Left ventricle myocardium inferior (tissue), 1 donor: ENCODE measurements at regions not wholly inside any gene's neighbourhood (a gene's known extent, or its start where the extent isn't known, plus 50 kb on each side); places are given as distances from the start of the nearest gene placed in this dataset.

ENCODE experiments used
- DNase-seq: peaks from one replicate; pipeline ENCODE4 v3.0.0-alpha.2; 2020
- H3K27ac ChIP-seq: fragments of 200-600 bp; replicated peaks from 2 replicates; pipeline ENCODE4 v1.8.0; 2021
- H3K27me3 ChIP-seq: fragments of 200-600 bp; 2 replicates; pipeline ENCODE4 v1.8.0; 2021; ENCODE audit warnings: low read depth
- H3K36me3 ChIP-seq: fragments of 200-600 bp; 2 replicates; pipeline ENCODE4 v1.8.0; 2021
- H3K4me1 ChIP-seq: fragments of 200-600 bp; 2 replicates; pipeline ENCODE4 v1.8.0; 2021
- H3K4me3 ChIP-seq: fragments of 200-600 bp; 2 replicates; pipeline ENCODE4 v1.8.0; 2021; ENCODE audit warnings: mild to moderate bottlenecking, moderate library complexity
- H3K9me3 ChIP-seq: fragments of 200-600 bp; replicated peaks from 2 replicates; pipeline ENCODE4 v1.8.0; 2021
- CTCF ChIP-seq: fragments of 200-600 bp; IDR thresholded peaks from 2 replicates; pipeline ENCODE4 v1.8.0; 2021; ENCODE audit warnings: antibody characterized with exemption, mild to moderate bottlenecking, borderline replicate concordance
- intact Hi-C: fragments of 100-400 bp; cut with micrococcal nuclease; formaldehyde crosslinking; loops from one replicate; pipeline ENCODE4 v1.11.0; 2022
- donor health status: DM: no; HTN: yes; CAD: no; lungs with severe emphysema.

GRCh38 chr14:97625477-97625876, 828.3 kb downstream of the VRK1 start:
- H3K4me1 ChIP-seq, result no peaks in the 10 kb centered on the region
- no peak for DNase-seq
- no peaks in the 10 kb centered on the region for H3K9me3 ChIP-seq
- H3K4me3 ChIP-seq, result no peak overlapping the region
- no peak overlapping the region for H3K27ac ChIP-seq
- intact Hi-C loops, result no loop called here
- H3K27me3 ChIP-seq, result peaks cover 5% of the 10 kb centered on the region
- H3K36me3 ChIP-seq, result no peaks in the 10 kb centered on the region
- TF ChIP-seq CTCF, result no peak

- Histone ChIP-seq H3K27me3 (peaks cover 10% of the 10 kb centered on the region), H3K9me3 (no peaks in the 10 kb centered on the region), H3K4me3 (no peak overlapping the region), H3K36me3 (no peaks in the 10 kb centered on the region), H3K4me1 (no peaks in the 10 kb centered on the region), H3K27ac (no peak overlapping the region)
- intact Hi-C loops, result no loop called here
- no peak for TF ChIP-seq CTCF
- DNase-seq, result no peak
Observed at GRCh38 chr14:97626088-97626487, 828.9 kb downstream of the VRK1 start.

- no peaks in the 10 kb centered on the region for H3K36me3 ChIP-seq
- H3K9me3 ChIP-seq, result no peaks in the 10 kb centered on the region
- H3K27ac ChIP-seq, result no peak overlapping the region
- TF ChIP-seq CTCF, result no peak
- H3K4me1 ChIP-seq, result no peaks in the 10 kb centered on the region
- peaks cover 28% of the 10 kb centered on the region for H3K27me3 ChIP-seq
- H3K4me3 ChIP-seq, result no peak overlapping the region
- DNase-seq, result no peak
- intact Hi-C loops, result no loop called here
Observed at GRCh38 chr14:97630249-97630648, 833.1 kb downstream of the VRK1 start.

GRCh38 chr14:97633131-97633738, 836.1 kb downstream of the VRK1 start:
- Histone ChIP-seq H3K27me3 (peaks cover 49% of the 10 kb centered on the region), H3K27ac (no peak overlapping the region), H3K9me3 (no peaks in the 10 kb centered on the region), H3K4me3 (no peak overlapping the region), H3K36me3 (no peaks in the 10 kb centered on the region), H3K4me1 (no peaks in the 10 kb centered on the region)
- intact Hi-C loops, result no loop called here
- no peak for DNase-seq
- TF ChIP-seq CTCF, result no peak

GRCh38 chr14:97634751-97635150, 837.6 kb downstream of the VRK1 start:
- Histone ChIP-seq H3K4me3 (no peak overlapping the region), H3K9me3 (no peaks in the 10 kb centered on the region), H3K27me3 (peaks cover 56% of the 10 kb centered on the region), H3K4me1 (no peaks in the 10 kb centered on the region), H3K36me3 (no peaks in the 10 kb centered on the region), H3K27ac (no peak overlapping the region)
- no peak for DNase-seq
- no peak for TF ChIP-seq CTCF
- intact Hi-C loops, result no loop called here
